Endothelial cell (in vitro differentiated cells): ENCODE measurements at regions not wholly inside any gene's neighbourhood (a gene's known extent, or its start where the extent isn't known, plus 50 kb on each side); places are given as distances from the start of the nearest gene placed in this dataset.
A peak's percentile ranks its signal among the peaks of the same experiment; 100 is the strongest.

Source experiments
- DNase-seq: peaks from one replicate; pipeline ENCODE4 v3.0.0; 2021; ENCODE audit warnings: low spot score
- H3K27ac Mint-ChIP-seq: one replicate; pipeline ENCODE4 v1.8.0; 2021; ENCODE audit warnings: mixed read lengths, inconsistent platforms; ENCODE audit not compliant: unreplicated experiment
- H3K27me3 Mint-ChIP-seq: one replicate; pipeline ENCODE4 v1.8.0; 2021; ENCODE audit warnings: mild to moderate bottlenecking, moderate library complexity, mixed read lengths, inconsistent platforms; ENCODE audit not compliant: unreplicated experiment
- H3K36me3 Mint-ChIP-seq: one replicate; pipeline ENCODE4 v1.8.0; 2021; ENCODE audit warnings: mild to moderate bottlenecking, low read depth, mixed read lengths, inconsistent platforms; ENCODE audit not compliant: unreplicated experiment
- H3K4me1 Mint-ChIP-seq: one replicate; pipeline ENCODE4 v1.8.0; 2021; ENCODE audit warnings: mild to moderate bottlenecking, mixed read lengths, inconsistent platforms; ENCODE audit not compliant: unreplicated experiment
- H3K4me3 Mint-ChIP-seq: one replicate; pipeline ENCODE4 v1.8.0; 2021; ENCODE audit warnings: mild to moderate bottlenecking, mixed read lengths, inconsistent platforms; ENCODE audit not compliant: unreplicated experiment
- H3K9me3 Mint-ChIP-seq: one replicate; pipeline ENCODE4 v1.8.0; 2021; ENCODE audit warnings: mixed read lengths, inconsistent platforms; ENCODE audit not compliant: unreplicated experiment
- TF ChIP-seq, protein P1 (sequence below): fragments of 200-600 bp; sonication (generic); IDR thresholded peaks from one replicate; pipeline ENCODE4 v1.5.0; 2021; ENCODE audit warnings: antibody characterized with exemption; ENCODE audit not compliant: unreplicated experiment

DNA sequence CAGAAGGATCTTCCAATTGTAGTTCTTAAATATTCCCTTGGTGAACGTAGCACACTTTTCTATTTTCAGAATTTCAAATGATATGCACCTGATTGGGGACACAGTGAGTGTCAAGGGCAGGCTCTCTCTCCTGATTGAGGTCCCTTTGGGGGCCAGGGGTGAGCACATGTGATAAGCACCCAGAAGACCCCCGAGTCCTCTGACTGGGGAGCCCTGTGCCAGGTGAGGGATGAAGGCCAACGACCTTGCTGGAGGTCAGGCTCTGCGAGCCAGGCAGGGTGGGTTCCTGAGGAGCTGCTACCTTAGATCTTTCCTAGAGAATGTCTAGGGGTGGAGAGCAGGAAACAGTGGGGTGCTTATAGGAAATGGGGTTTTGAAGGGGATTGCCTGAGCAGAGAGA lies 1253.9 kb downstream of the BRD1 start:
- Mint-ChIP-seq H3K9me3 (peaks cover 5% of the 10 kb centered on the region), H3K27ac (no peak overlapping the region), H3K36me3 (peaks cover 8% of the 10 kb centered on the region), H3K4me3 (peak overlapping the region; percentile 57), H3K4me1 (no peaks in the 10 kb centered on the region), H3K27me3 (peaks cover 7% of the 10 kb centered on the region)
- no peak for DNase-seq
- TF ChIP-seq, protein P1, sequence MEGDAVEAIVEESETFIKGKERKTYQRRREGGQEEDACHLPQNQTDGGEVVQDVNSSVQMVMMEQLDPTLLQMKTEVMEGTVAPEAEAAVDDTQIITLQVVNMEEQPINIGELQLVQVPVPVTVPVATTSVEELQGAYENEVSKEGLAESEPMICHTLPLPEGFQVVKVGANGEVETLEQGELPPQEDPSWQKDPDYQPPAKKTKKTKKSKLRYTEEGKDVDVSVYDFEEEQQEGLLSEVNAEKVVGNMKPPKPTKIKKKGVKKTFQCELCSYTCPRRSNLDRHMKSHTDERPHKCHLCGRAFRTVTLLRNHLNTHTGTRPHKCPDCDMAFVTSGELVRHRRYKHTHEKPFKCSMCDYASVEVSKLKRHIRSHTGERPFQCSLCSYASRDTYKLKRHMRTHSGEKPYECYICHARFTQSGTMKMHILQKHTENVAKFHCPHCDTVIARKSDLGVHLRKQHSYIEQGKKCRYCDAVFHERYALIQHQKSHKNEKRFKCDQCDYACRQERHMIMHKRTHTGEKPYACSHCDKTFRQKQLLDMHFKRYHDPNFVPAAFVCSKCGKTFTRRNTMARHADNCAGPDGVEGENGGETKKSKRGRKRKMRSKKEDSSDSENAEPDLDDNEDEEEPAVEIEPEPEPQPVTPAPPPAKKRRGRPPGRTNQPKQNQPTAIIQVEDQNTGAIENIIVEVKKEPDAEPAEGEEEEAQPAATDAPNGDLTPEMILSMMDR, result no peak

DNA sequence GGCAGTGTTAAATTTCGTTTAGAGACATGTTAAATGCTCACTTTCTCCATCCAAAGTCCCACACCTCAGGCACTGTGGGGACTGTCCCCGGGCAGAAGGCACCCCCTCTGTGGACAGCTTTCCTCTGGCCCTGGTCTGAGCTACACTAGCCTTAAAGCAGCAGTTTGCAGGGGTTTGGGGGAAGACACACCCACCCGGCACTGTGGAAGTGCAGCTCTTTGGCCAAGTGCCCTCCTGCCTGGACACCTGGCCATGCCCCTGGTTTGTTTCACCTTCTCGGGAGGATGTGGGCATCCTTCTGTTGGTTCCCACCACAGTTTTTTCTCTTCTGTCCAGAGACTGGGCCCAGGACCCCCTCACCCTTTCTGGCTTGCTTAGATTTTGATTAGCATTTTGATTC lies 1254.7 kb downstream of the BRD1 start:
- Mint-ChIP-seq H3K36me3 (peaks cover 8% of the 10 kb centered on the region), H3K4me1 (no peaks in the 10 kb centered on the region), H3K9me3 (peaks cover 5% of the 10 kb centered on the region), H3K4me3 (no peak overlapping the region), H3K27me3 (peaks cover 5% of the 10 kb centered on the region), H3K27ac (no peak overlapping the region)
- TF ChIP-seq, protein P1, result no peak
- DNase-seq, result no peak

DNA sequence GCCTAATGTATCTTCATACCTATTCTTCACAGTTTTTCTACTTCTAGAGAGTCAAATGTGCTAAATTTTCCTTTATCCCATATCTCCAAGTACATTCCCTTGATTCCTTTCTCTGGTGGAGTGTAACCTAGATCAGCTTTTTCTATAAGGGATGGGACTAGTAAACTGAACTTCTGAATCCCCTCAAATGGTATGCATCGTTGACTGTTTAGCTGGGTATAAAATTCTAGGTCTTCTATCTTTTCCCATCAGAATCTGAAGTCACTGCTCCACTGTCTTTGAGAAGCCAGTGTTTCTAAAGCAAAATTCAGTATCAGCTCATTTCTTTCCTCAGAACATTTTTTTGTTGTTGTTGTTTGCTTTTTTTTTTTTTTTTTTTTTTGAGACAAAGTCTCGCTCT lies 1256.8 kb downstream of the BRD1 start:
- no peak overlapping the region for H3K4me3 Mint-ChIP-seq
- TF ChIP-seq, protein P1, result no peak

DNA sequence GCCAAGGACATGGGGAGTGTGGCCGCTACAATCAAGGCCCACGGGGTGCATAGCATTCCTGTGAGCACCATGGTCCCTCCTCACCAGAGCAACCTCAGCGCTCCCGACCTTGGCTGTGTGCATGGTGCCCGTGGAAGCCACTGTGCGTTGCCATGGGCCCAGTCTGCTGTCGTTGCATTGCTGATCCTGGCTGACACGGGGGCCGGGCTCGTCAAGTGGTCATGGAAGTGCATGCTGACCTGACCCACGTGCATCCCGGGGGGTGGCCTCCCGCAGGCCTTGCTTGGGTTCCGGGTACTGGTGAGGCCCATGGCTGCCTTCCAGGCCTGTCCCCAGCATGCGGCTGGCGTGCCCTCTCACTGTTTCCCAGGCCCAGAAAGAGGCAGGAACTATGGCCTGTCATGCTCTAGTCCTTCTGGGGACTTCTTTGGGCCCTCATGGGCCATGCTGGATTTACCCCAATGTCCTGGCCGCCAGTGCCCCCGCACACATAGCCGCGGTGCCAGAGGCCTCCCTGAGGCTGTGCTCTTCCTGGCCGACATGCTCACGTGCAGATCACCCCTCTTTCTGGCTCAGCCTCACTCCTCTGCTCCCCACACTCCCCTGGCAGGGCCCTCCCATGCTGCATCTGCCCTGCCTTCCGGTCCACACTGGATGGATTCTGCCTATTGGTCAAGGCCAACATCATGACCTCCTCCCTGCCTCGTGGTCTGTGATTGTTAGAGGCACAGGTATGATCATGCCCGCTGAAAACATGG lies 1258.0 kb downstream of the BRD1 start:
- H3K4me3 Mint-ChIP-seq, result no peak overlapping the region
- H3K9me3 Mint-ChIP-seq, result peaks cover 5% of the 10 kb centered on the region
- no peak for DNase-seq
- no peaks in the 10 kb centered on the region for H3K4me1 Mint-ChIP-seq
- H3K27me3 Mint-ChIP-seq, result peaks cover 4% of the 10 kb centered on the region
- peaks cover 6% of the 10 kb centered on the region for H3K36me3 Mint-ChIP-seq
- TF ChIP-seq, protein P1, result no peak
- no peak overlapping the region for H3K27ac Mint-ChIP-seq

More for the DNA sequence above, 1256.8 kb downstream of the BRD1 start:
- H3K36me3 Mint-ChIP-seq, result peaks cover 8% of the 10 kb centered on the region
- H3K4me1 Mint-ChIP-seq, result no peaks in the 10 kb centered on the region
- no peak for DNase-seq
- peaks cover 5% of the 10 kb centered on the region for H3K9me3 Mint-ChIP-seq
- peaks cover 5% of the 10 kb centered on the region for H3K27me3 Mint-ChIP-seq
- no peak overlapping the region for H3K27ac Mint-ChIP-seq

DNA sequence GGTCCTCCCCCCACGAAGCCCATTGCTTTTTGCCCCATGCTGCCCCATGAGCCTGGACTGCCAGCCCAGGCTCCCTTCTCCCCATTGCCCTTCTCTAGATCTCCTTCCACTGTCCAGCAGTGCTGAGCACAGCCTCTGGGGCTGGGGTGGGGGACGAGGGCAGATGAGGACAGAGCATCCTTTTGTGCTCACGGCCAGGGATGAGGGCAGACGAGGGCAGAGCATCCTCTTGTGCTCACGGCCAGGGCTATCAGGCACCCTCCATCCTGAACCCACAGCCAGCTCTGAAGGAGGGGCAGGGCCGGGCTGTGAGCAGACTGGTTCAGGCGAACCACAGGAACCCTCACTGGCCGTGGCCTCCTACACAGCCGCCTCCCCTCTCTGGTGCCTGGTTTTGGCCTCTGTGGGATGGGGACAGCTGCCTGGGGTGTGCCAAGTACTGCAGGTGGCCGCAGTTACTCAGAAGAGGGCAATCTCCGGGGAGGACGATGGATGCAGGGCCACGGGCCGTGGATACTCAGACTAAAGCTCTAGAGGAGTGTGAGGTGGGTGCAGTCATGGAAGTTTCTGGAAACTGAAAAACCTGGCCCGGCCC lies 1258.8 kb downstream of the BRD1 start:
- Mint-ChIP-seq H3K36me3 (peaks cover 5% of the 10 kb centered on the region), H3K27me3 (no peaks in the 10 kb centered on the region), H3K4me3 (no peak overlapping the region), H3K9me3 (peaks cover 5% of the 10 kb centered on the region), H3K27ac (no peak overlapping the region), H3K4me1 (no peaks in the 10 kb centered on the region)
- no peak for DNase-seq
- TF ChIP-seq, protein P1, result no peak
